SK-N-SH treated with all-trans-retinoic acid at 6 μM for 48 hours (cell line): ENCODE measurements at regions not wholly inside any gene's neighbourhood (a gene's known extent, or its start where the extent isn't known, plus 50 kb on each side); places are given as distances from the start of the nearest gene placed in this dataset.

ENCODE experiments used
- ATAC-seq: fragments of 200-7000 bp; cut with Tn5 transposase; 3 replicates; pipeline ENCODE4 v1.9.1; 2020; ENCODE audit warnings: mild to moderate bottlenecking, moderate library complexity
- ARNTL ChIP-seq: fragments of 450-650 bp; formaldehyde crosslinking; IDR thresholded peaks from 2 replicates; pipeline ENCODE4 v1.5.0; 2020; ENCODE audit warnings: low read depth, mild to moderate bottlenecking, moderate library complexity, borderline replicate concordance
- BACH2 ChIP-seq: fragments of 250-450 bp; sonication (Bioruptor Pico); IDR thresholded peaks from 2 replicates; pipeline ENCODE4 v1.9.0; 2021; ENCODE audit warnings: mild to moderate bottlenecking, borderline replicate concordance
- CSDC2 ChIP-seq: fragments of 250-450 bp; sonication (Bioruptor Pico); IDR thresholded peaks from 2 replicates; pipeline ENCODE4 v1.5.0; 2020; ENCODE audit warnings: mild to moderate bottlenecking, moderate library complexity
- CSRNP3 ChIP-seq: fragments of 250-450 bp; sonication (Bioruptor Pico); IDR thresholded peaks from 2 replicates; pipeline ENCODE4 v1.5.1; 2021; ENCODE audit warnings: mild to moderate bottlenecking, moderate library complexity
- GLIS3 ChIP-seq: fragments of 250-450 bp; sonication (Bioruptor Pico); IDR thresholded peaks from 2 replicates; pipeline ENCODE4 v1.5.0; 2020; ENCODE audit warnings: mild to moderate bottlenecking, moderate library complexity
- ISL1 ChIP-seq: fragments of 250-450 bp; sonication (Bioruptor Pico); IDR thresholded peaks from 2 replicates; pipeline ENCODE4 v2.1.2; 2022; ENCODE audit warnings: mild to moderate bottlenecking, moderate library complexity
- OSR1 ChIP-seq: fragments of 250-450 bp; sonication (Bioruptor Pico); IDR thresholded peaks from 2 replicates; pipeline ENCODE4 v1.8.0; 2022; ENCODE audit warnings: moderate library complexity, mild to moderate bottlenecking, inconsistent platforms
- PATZ1 ChIP-seq: fragments of 250-450 bp; sonication (Bioruptor Pico); IDR thresholded peaks from 2 replicates; pipeline ENCODE4 v1.8.0; 2020; ENCODE audit warnings: mild to moderate bottlenecking, moderate library complexity, borderline replicate concordance
- RARB ChIP-seq: fragments of 250-450 bp; sonication (Bioruptor Pico); IDR thresholded peaks from 2 replicates; pipeline ENCODE4 v1.8.0; 2021; ENCODE audit warnings: mild to moderate bottlenecking, moderate library complexity
- TCF4 ChIP-seq: fragments of 250-450 bp; sonication (Bioruptor Pico); IDR thresholded peaks from 2 replicates; pipeline ENCODE4 v1.8.0; 2021; ENCODE audit warnings: mild to moderate bottlenecking, moderate library complexity, borderline replicate concordance
- TOX ChIP-seq: fragments of 250-450 bp; sonication (Bioruptor Pico); IDR thresholded peaks from 2 replicates; pipeline ENCODE4 v1.8.0; 2021; ENCODE audit warnings: mild to moderate bottlenecking, moderate library complexity, borderline replicate concordance
- TSHZ2 ChIP-seq: fragments of 250-450 bp; sonication (Bioruptor Pico); IDR thresholded peaks from 2 replicates; pipeline ENCODE4 v1.5.0; 2020; ENCODE audit warnings: mild to moderate bottlenecking, moderate library complexity
- ZC3H10 ChIP-seq: fragments of 250-450 bp; sonication (Bioruptor Pico); IDR thresholded peaks from 2 replicates; pipeline ENCODE4 v1.5.1; 2021; ENCODE audit warnings: mild to moderate bottlenecking, moderate library complexity
- ZFP3 ChIP-seq: fragments of 250-450 bp; sonication (Bioruptor Pico); IDR thresholded peaks from 2 replicates; pipeline ENCODE4 v1.5.0; 2020; ENCODE audit warnings: mild to moderate bottlenecking, moderate library complexity
- ZFP30 ChIP-seq: fragments of 450-650 bp; formaldehyde crosslinking; IDR thresholded peaks from 2 replicates; pipeline ENCODE4 v1.5.0; 2022; ENCODE audit warnings: mild to moderate bottlenecking, moderate library complexity
- ZNF565 ChIP-seq: fragments of 450-650 bp; formaldehyde crosslinking; conservative IDR thresholded peaks from 2 replicates; pipeline ENCODE4 v1.5.0; 2020; ENCODE audit warnings: low read depth, mild to moderate bottlenecking, moderate library complexity
- ZNF70 ChIP-seq: fragments of 450-650 bp; formaldehyde crosslinking; IDR thresholded peaks from 2 replicates; pipeline ENCODE4 v1.5.0; 2020; ENCODE audit warnings: mild to moderate bottlenecking, moderate library complexity
- ZNF8 ChIP-seq: fragments of 450-650 bp; formaldehyde crosslinking; IDR thresholded peaks from 2 replicates; pipeline ENCODE4 v1.5.0; 2020; ENCODE audit warnings: mild to moderate bottlenecking, moderate library complexity
- TF ChIP-seq, protein P1 (sequence below): fragments of 250-450 bp; sonication (Bioruptor Pico); IDR thresholded peaks from 2 replicates; pipeline ENCODE4 v1.8.0; 2021; ENCODE audit warnings: low read depth, mild to moderate bottlenecking, moderate library complexity, borderline replicate concordance
- TF ChIP-seq, protein P2 (sequence below): fragments of 250-450 bp; sonication (Bioruptor Pico); IDR thresholded peaks from 2 replicates; pipeline ENCODE4 v1.5.1; 2020; ENCODE audit warnings: low read depth, mild to moderate bottlenecking, moderate library complexity

- ATAC-seq = no peak
- no peak for TF ChIP-seq ZNF565 (CRISPR knock-in tag)
- no peak for TF ChIP-seq TCF4 (CRISPR knock-in tag)
- no peak for TF ChIP-seq ISL1
- TF ChIP-seq ZNF70 (CRISPR knock-in tag) = no peak
- TF ChIP-seq, protein P1, sequence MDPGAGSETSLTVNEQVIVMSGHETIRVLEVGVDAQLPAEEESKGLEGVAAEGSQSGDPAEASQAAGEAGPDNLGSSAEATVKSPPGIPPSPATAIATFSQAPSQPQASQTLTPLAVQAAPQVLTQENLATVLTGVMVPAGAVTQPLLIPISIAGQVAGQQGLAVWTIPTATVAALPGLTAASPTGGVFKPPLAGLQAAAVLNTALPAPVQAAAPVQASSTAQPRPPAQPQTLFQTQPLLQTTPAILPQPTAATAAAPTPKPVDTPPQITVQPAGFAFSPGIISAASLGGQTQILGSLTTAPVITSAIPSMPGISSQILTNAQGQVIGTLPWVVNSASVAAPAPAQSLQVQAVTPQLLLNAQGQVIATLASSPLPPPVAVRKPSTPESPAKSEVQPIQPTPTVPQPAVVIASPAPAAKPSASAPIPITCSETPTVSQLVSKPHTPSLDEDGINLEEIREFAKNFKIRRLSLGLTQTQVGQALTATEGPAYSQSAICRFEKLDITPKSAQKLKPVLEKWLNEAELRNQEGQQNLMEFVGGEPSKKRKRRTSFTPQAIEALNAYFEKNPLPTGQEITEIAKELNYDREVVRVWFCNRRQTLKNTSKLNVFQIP (CRISPR knock-in tag) = no peak
- TF ChIP-seq ZNF8 (CRISPR knock-in tag) = no peak
- TF ChIP-seq PATZ1 = no peak
- TF ChIP-seq TOX (CRISPR knock-in tag) = no peak
- TF ChIP-seq OSR1 = no peak
- no peak for TF ChIP-seq BACH2 (CRISPR knock-in tag)
- TF ChIP-seq ARNTL (CRISPR knock-in tag) = no peak
- TF ChIP-seq ZC3H10 (CRISPR knock-in tag) = no peak
- TF ChIP-seq CSRNP3 (CRISPR knock-in tag) = no peak
- no peak for TF ChIP-seq ZFP30
Observed at GRCh38 chr4:84224522-84224921, 274.6 kb downstream of the NKX6-1 start.

DNA sequence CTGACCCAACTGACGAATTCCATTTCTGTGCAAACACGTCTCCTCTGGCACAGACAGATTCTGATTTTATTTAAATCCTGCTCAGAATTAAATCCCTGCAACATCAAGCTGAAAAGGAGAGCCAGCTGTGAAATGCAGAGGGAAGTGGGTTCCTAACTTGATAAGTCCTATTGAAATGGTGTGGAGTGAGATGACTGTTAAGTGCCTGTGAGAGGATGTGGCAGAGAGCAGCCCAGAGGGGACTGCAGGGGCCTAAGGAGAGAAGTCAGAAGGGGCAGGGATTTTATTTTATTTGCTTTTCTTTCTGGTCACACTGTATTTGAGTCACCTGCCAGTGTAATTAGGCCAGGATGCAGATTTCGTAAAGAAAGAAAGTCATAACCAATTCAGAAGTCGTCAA, 277.4 kb downstream of the NKX6-1 start:
- TF ChIP-seq GLIS3 (CRISPR knock-in tag) (no peak), ISL1 (no peak), CSDC2 (no peak), ZNF565 (CRISPR knock-in tag) (no peak), TOX (CRISPR knock-in tag) (no peak), ZNF70 (CRISPR knock-in tag) (no peak), RARB (CRISPR knock-in tag) (no peak), ZFP30 (no peak), BACH2 (CRISPR knock-in tag) (no peak), TSHZ2 (CRISPR knock-in tag) (no peak), ZFP3 (no peak), ARNTL (CRISPR knock-in tag) (no peak)
- TF ChIP-seq, protein P1 (CRISPR knock-in tag) = no peak
- TF ChIP-seq, protein P2, sequence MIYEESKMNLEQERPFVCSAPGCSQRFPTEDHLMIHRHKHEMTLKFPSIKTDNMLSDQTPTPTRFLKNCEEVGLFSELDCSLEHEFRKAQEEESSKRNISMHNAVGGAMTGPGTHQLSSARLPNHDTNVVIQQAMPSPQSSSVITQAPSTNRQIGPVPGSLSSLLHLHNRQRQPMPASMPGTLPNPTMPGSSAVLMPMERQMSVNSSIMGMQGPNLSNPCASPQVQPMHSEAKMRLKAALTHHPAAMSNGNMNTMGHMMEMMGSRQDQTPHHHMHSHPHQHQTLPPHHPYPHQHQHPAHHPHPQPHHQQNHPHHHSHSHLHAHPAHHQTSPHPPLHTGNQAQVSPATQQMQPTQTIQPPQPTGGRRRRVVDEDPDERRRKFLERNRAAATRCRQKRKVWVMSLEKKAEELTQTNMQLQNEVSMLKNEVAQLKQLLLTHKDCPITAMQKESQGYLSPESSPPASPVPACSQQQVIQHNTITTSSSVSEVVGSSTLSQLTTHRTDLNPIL (CRISPR knock-in tag) = no peak
- ATAC-seq = no peak
